GM12878 (cell line): ENCODE measurements at regions not wholly inside any gene's neighbourhood (a gene's known extent, or its start where the extent isn't known, plus 50 kb on each side); places are given as distances from the start of the nearest gene placed in this dataset.

Experiments
- ATAC-seq: fragments of 200-7000 bp; cut with Tn5 transposase; 3 replicates; pipeline ENCODE4 v1.9.1; 2020; ENCODE audit warnings: mild to moderate bottlenecking, moderate library complexity
- BruUV-seq: library from RNA; stranded (reverse); fragments of 400-500 nt; replicated peaks from 2 replicates; lab custom pipeline; 2021; lab: Mats Ljungman, UMichigan
- CTCF ChIA-PET: fragments of 300-600 bp; sonication (Branson Sonifier 250); formaldehyde crosslinking; extraction: SDS; loops from one replicate; lab custom pipeline; 2021; ENCODE audit warnings: inconsistent platforms; lab: Yijun Ruan, JAX
- POLR2A ChIA-PET: fragments of 350-600 bp; formaldehyde crosslinking; extraction: SDS; loops from one replicate; lab custom pipeline; 2021; ENCODE audit warnings: inconsistent platforms; lab: Charles Lee
- RAD21 ChIA-PET: fragments of 300-600 bp; sonication (Branson Sonifier 250); formaldehyde crosslinking; loops from one replicate; lab custom pipeline; 2023; ENCODE audit warnings: antibody characterized with exemption; ENCODE audit not compliant: unreplicated experiment; lab: Charles Lee
- SMC1A ChIA-PET: fragments of 300-600 bp; sonication (Branson Sonifier 250); formaldehyde crosslinking; loops from one replicate; lab custom pipeline; 2023; ENCODE audit not compliant: unreplicated experiment, uncharacterized antibody; lab: Charles Lee
- DNase-seq: peaks from one replicate; pipeline ENCODE4 v3.0.0-alpha.2; 2011; ENCODE audit warnings: low read depth, low spot score
- FAIRE-seq: peaks from 3 replicates; lab custom pipeline; 2011; peaks lifted over from hg19 to GRCh38; lab: Jason Lieb, UNC
- H2AFZ ChIP-seq: 2 replicates; pipeline ENCODE4 v1.6.0; 2011; ENCODE audit warnings: low read depth, low read length, control low read depth; ENCODE audit not compliant: control insufficient read depth
- H3K27ac ChIP-seq: 2 replicates; pipeline ENCODE4 v1.5.1; 2011; ENCODE audit warnings: control low read depth; ENCODE audit not compliant: control insufficient read depth, insufficient read depth
- H3K27me3 ChIP-seq, 2 experiments: replicated peaks in 1 of 2; 2 replicates each; pipeline versions ENCODE4 v1.6.0 to v1.6.1; 2011; ENCODE audit warnings: low read length in 1 of 2; ENCODE audit not compliant: control insufficient read depth in 2 of 2, insufficient read depth in 2 of 2
- H3K36me3 ChIP-seq, 2 experiments: 2 replicates each; pipeline ENCODE4 v1.5.1; 2011; ENCODE audit warnings: low read length in 1 of 2; ENCODE audit not compliant: control insufficient read depth in 2 of 2, insufficient read depth in 2 of 2
- H3K4me1 ChIP-seq: 2 replicates; pipeline ENCODE4 v1.6.1; 2011; ENCODE audit warnings: mild to moderate bottlenecking, low read length, moderate library complexity, mixed read lengths; ENCODE audit not compliant: control insufficient read depth, insufficient read depth
- H3K4me2 ChIP-seq: 2 replicates; pipeline ENCODE4 v1.6.0; 2011; ENCODE audit warnings: control low read depth; ENCODE audit not compliant: control insufficient read depth, insufficient read depth
- H3K4me3 ChIP-seq: fragments of 200-600 bp; sonication (generic); 2 replicates; pipeline ENCODE4 v1.5.1; 2016
- H3K79me2 ChIP-seq: 2 replicates; pipeline ENCODE4 v1.6.0; 2011; ENCODE audit warnings: low read length; ENCODE audit not compliant: control insufficient read depth, insufficient read depth
- H3K9ac ChIP-seq: 2 replicates; pipeline ENCODE4 v1.8.0; 2011; ENCODE audit warnings: low read length, control low read depth, mixed read lengths; ENCODE audit not compliant: control insufficient read depth, insufficient read depth
- H3K9me3 ChIP-seq: replicated peaks from 3 replicates; pipeline ENCODE4 v1.5.1; 2011; ENCODE audit warnings: mild to moderate bottlenecking, low read length; ENCODE audit not compliant: control insufficient read depth, insufficient read depth
- H4K20me1 ChIP-seq: 2 replicates; pipeline ENCODE4 v1.6.0; 2011; ENCODE audit not compliant: control insufficient read depth, insufficient read depth
- CUX1 ChIP-seq: IDR thresholded peaks from 2 replicates; pipeline ENCODE4 v1.6.1; 2012; ENCODE audit warnings: improper control_type of control experiment, low read depth, low read length; ENCODE audit not compliant: insufficient replicate concordance
- ELK1 ChIP-seq: IDR thresholded peaks from 2 replicates; pipeline ENCODE4 v1.6.1; 2012; ENCODE audit warnings: low read depth, low read length, improper control_type of control experiment
- HSF1 ChIP-seq: fragments of 150-350 bp; IDR thresholded peaks from 2 replicates; pipeline ENCODE4 v1.6.1; 2014; ENCODE audit warnings: mild to moderate bottlenecking, low read depth, low read length
- MTA2 ChIP-seq: fragments of 450-650 bp; IDR thresholded peaks from 2 replicates; pipeline ENCODE4 v1.6.1; 2016; ENCODE audit warnings: low read depth, mild to moderate bottlenecking, moderate library complexity
- ZNF687 ChIP-seq: fragments of 450-650 bp; IDR thresholded peaks from 2 replicates; pipeline ENCODE4 v1.6.1; 2017; ENCODE audit warnings: mild to moderate bottlenecking, moderate library complexity
- WGBS: methylation state at CpG from one replicate; pipeline ENCODE4 v1.1.6; 2016; ENCODE audit warnings: low lambda C conversion rate; ENCODE audit not compliant: insufficient replicate concordance, insufficient coverage; ENCODE audit errors: missing lambda C conversion rate; 5-methylcytosine and 5-hydroxymethylcytosine counted together
- in situ Hi-C: fragments of 300-500 bp; cut with MboI; formaldehyde crosslinking; loops from 9 replicates; pipeline ENCODE4 v1.14.3; 2018; ENCODE audit warnings: mixed read lengths
- intact Hi-C: fragments of 100-400 bp; cut with micrococcal nuclease; formaldehyde crosslinking; loops from one replicate; pipeline ENCODE4 v1.14.2; 2022; ENCODE audit not compliant: unreplicated experiment

GRCh38 chr1:36624466-36624865 lies 141.8 kb upstream of the CSF3R start:
- RAD21 ChIA-PET = no interaction called here
- Histone ChIP-seq H3K9me3 (no peaks in the 10 kb centered on the region; the same call in 2 of the 3 replicates), H3K27ac (no peak overlapping the region), H3K36me3 (no peaks in the 10 kb centered on the region), H3K4me3 (no peak overlapping the region), H3K79me2 (no peaks in the 10 kb centered on the region), H3K9ac (no peak overlapping the region), H2AFZ (no peak overlapping the region), H3K27me3 (peaks cover 1 to 3% of the 10 kb centered on the region in 2 experiments; a peak in 2 of 4 replicates), H3K4me1 (no peaks in the 10 kb centered on the region), H3K4me2 (no peak overlapping the region), H4K20me1 (no peaks in the 10 kb centered on the region)
- WGBS = 4% methylated on average over 2 of the region's 2 CpGs
- FAIRE-seq = no peak
- intact Hi-C loops (no loop called here), in situ Hi-C loops (no loop called here)
- CTCF ChIA-PET = no interaction called here
- no peak for ATAC-seq
- BruUV-seq = no TSS peak
- TF ChIP-seq MTA2 (no peak), CUX1 (no peak), HSF1 (no peak), ELK1 (no peak), ZNF687 (no peak)
- POLR2A ChIA-PET = no interaction called here
- SMC1A ChIA-PET = no interaction called here
- DNase-seq = no peak
